Activated CD4-positive, alpha-beta T cell treated with anti-CD3 and anti-CD28 coated beads, Interleukin-2, amount 50 U/mL, for 1 hour (primary cell): ENCODE measurements at regions not wholly inside any gene's neighbourhood (a gene's known extent, or its start where the extent isn't known, plus 50 kb on each side); places are given as distances from the start of the nearest gene placed in this dataset.

Source experiments
- DNase-seq: peaks from one replicate; pipeline ENCODE4 v3.0.0-alpha.2; 2020

DNA sequence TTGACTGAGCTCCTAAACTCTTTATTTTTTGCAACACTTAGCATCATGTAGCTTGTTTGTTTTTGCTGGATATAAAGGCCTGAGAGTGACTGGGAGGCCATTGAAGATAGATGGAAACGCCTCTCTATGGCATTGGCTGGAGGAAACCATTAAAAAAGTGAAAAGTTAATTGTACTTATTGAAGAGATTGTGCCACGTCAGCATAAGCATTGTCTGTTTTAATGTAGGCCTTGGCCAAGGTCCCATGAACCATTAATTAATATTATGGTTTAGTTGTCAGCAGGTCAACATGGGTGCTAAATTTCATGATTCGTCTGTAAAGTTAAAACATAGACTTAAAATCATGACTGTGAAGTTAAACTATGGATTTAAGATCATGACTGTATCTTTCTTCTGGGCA lies 178.6 kb downstream of the GATA3 start:
- DNase-seq, result no peak

DNA sequence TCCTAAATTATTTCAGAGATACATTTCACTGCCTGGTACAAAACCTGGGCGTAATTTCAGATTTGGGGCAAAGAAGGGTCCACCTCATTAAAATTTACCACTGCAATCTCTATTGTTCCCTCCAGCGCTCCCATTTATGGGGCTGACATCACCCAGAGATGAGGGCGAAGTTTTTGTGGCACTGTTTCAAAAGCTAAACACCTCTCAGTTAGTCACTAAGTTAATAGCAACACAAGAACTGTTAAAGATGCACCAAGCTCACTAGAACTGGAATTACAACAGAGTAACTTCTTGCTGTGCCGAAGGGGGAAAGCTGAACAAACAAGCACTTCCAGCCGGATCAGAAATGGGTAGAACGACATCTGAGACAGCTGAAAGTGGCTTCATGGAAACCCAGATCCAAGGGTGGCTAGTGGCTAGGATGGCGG lies 179.4 kb downstream of the GATA3 start:
- no peak for DNase-seq

GRCh38 chr10:8235253-8236027 lies 181.0 kb downstream of the GATA3 start:
- no peak for DNase-seq

DNA sequence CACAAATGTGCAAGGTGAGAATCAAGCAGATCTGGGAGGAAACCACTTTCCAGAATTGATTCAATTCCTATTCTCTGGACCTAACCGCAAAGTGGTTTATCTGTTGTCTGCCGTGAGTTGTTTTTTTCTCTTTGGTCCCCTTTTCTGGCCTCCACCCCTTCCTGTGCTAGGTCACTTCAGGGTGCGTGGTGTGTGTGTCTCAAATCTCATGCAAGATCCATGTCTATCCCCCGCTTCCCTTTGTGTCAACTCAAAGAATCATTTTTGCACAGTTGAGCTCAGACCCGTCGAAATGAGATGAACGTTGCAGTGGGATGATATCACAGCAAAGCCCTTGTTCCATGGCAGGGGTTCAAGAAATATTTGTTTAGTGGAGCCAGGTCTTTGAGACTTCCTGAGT lies 184.5 kb downstream of the GATA3 start:
- DNase-seq, result no peak

- no peak for DNase-seq
Observed at GRCh38 chr10:8240861-8241260, 186.4 kb downstream of the GATA3 start.

DNA sequence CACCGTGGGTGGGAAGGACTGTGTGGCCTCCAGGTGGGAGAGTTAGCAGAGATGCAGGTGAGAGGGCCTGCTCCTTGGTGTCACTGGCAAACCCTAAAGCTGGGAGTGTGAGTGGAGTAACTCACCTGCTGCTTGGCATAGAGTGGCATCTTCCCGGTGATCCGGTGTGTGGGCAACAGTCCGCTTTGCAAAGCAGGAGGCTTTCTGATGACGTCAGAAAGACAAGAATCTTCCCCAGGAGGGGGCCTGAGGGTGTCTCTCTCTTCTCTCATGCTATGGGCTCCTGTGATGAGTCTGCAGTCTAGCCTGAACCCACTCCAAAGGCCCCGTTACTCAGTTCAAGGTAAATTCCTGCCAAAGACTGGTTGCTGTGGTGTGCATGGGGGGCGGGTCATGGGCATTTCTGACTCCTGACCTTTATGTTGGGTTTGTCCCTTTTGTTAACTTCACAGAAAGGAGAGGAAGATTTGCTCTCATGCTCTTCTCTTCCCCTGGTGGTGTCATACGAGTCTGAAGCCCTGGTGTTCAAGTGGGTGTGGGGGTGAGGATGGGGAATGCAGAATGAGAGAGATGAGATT lies 187.9 kb downstream of the GATA3 start:
- no peak for DNase-seq

DNA sequence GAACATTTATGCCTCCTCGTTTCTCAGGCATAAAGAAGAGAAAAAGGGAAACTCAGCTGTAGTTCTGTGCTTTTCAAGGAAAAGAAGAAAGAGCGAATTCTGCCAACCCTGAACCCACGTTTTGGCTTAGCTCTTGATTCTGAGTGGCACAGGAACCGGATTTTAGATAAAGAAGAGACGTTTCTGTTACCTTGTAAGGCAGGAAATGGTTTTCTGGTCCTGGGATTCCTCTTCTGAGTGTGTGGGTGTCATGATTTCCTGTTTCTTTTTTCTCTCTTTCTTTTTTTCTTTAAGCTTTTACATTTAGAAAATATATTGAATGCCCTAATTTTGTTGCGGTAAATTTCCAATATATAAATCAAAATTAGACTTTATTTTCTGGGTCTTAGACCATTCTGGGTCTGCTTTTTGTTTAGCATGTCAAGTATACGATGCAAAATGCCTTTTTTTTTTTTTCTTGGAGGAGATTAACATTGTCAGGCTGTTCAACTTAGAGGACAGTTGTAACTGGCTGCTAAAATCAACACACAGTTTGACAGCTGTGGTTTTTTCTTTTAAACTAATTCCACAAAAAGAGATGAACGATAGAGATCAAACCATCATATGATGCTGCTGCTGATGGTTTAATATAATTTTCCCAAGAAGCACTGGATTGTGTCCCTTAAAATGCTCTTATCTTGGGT lies 190.8 kb downstream of the GATA3 start:
- no peak for DNase-seq

GRCh38 chr10:8245814-8246142 lies 191.3 kb downstream of the GATA3 start:
- DNase-seq, result no peak

- DNase-seq, result no peak
Observed at GRCh38 chr10:8246548-8246947, 192.1 kb downstream of the GATA3 start.

- no peak for DNase-seq
Observed at GRCh38 chr10:8247191-8247590, 192.7 kb downstream of the GATA3 start.

- no peak for DNase-seq
Observed at GRCh38 chr10:8248868-8249267, 194.4 kb downstream of the GATA3 start.

DNA sequence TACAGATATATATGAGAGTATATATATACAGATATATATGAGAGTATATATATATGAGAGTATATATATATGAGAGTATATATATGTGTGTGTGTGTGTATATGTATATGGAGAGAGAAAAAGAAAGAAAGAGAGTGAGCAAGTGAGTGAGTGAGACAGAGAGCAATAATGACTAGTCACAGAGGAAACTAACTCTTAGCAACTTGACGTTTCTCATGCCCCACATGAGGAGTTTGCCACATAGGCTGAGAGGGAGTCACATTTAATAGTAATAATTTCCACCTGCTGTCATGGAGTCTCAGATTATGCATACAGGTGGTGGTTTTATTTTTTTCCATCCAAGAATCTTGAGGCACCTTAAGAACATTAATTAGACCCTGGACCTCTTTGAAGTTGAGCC lies 199.9 kb downstream of the GATA3 start:
- no peak for DNase-seq

DNA sequence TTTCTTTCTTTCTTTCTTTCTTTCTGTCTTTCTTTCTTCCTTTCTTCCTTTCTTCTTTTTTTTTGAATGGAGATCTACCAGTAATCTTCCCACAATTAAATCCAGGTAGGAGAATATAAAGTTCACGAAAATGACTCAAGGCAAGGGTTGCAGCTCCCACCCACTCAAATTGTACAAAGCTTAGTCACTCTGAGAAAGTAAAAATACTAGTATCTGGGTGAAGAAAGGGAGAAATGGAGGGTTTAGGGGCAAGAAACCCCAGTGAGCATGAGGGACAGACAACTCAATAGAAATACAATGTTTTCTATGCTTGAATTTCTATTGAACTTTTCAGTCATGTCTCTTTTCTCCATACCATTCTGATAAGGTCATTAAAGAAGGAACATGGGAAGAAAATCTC lies 200.8 kb downstream of the GATA3 start:
- DNase-seq, result no peak

DNA sequence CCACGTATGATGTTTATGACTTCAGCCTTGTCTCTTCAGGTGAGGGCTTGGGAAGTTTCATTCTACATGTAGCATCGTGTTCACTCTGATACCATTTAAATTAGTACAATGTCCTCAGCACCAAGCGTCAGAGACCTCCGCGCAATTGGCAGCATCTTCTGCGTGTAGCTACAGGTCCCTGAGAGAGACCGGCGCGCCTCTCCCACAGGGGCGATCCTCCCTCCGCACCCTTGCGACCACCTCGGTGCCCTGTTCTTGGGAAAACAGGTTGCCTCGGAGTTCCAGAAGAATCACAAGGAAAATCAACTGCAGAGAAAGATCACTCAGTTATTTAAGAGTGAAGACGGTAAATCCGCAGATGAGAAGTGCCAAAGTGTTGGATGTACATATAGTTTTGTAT lies 206.2 kb downstream of the GATA3 start:
- no peak for DNase-seq

GRCh38 chr10:8262317-8262716 lies 207.8 kb downstream of the GATA3 start:
- no peak for DNase-seq

- DNase-seq, result no peak
Observed at GRCh38 chr10:8269976-8270375, 215.5 kb downstream of the GATA3 start.

DNA sequence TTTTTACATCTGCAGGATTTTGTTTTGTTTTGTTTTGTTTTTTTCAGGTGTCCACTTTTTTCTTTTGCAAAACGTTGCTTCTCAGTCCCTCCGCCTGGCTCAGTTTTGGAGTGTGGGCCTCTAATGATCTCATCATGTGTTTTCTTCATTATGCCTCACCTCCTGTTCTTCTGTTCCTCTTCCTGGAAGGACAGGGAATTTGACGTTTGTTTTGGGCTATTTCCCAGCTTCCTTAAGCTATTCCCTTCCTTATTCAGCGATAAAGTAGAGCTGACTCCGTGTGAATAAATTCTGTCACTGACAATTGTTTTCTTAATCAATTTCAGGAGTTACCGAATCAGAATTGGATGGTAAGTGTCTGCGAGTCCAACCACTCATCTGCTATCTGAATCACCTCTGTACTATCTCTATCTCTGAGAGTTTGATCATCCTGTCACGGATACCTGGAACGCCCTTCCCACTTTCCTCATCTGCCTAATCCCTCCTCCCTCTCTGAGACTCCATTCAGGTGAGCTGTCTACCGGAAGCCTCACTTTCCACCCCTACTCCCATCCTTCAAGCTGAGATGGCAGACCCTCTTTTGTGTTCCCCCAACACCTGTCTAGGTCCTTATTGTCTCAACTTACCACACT lies 218.4 kb downstream of the GATA3 start:
- no peak for DNase-seq

GRCh38 chr10:8273749-8274148 lies 219.3 kb downstream of the GATA3 start:
- no peak for DNase-seq

DNA sequence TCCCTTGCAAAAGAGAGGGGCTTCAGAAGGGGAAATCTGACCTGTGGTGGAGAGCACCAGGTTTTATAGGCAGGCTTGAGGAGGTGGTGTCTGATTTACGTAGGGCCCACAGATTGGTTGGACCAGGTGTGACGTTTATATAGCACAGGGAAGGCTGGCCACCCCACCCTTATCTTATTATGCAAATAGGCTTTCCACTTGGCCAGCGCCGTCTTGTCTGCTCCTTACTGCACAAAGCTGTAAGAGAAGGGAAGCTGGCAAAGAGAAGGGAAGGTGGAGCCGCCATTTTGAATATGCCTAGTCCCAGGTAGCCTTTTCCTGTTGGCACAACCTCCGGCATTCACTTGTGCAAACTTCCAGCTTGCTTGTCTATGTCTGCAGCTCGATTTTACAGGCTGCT lies 221.4 kb downstream of the GATA3 start:
- no peak for DNase-seq

GRCh38 chr10:8278099-8278498 lies 223.6 kb downstream of the GATA3 start:
- no peak for DNase-seq

- no peak for DNase-seq
Observed at GRCh38 chr10:8279598-8279997, 225.1 kb downstream of the GATA3 start.

DNA sequence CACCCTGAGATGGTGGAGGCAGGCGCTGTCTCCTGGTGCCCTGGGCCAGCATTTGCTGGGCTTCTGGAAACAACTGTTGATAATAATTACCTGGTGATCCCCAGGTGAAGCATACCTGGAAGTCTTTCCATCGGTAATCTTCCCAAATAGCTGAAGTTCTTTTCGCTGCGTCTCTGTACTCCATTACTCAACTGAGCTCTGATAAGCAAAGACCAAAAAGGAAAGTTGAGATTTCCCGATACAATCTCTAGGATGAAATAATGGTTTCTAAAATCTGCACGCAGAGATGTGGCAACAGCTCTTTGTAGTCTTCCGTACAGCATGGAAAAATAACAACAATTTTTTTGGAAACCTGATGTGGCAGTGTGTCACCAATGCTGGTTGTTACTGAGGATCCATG lies 226.5 kb downstream of the GATA3 start:
- DNase-seq, result no peak

DNA sequence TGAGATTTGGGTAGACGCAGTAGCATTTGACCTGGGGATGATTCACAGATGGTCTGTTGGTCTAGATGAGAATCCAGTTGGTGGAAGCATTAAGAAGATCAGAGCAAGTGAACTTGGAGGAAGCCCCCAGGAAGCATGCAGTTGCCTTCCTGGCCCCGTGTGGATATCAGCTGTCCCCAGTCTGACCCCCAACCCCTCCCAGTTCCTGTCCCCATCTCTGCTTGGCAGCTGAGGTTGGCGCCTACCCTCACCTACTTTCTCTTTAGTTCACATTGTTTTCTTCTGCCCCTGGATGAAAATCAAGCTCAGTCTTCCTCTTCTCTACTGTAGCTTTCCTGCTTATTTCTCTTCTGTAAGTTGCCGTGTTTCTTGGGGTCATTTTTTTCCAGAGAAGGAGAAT lies 227.9 kb downstream of the GATA3 start:
- no peak for DNase-seq
